Urothelium cell line (cell line): ENCODE measurements at regions not wholly inside any gene's neighbourhood (a gene's known extent, or its start where the extent isn't known, plus 50 kb on each side); places are given as distances from the start of the nearest gene placed in this dataset.
"Not testable (repeated sequence)": the region's sequence is repeated elsewhere in the genome, so short reads cannot be mapped to it uniquely, and the experiment has no call there.

Experiments used
- DNase-seq: peaks from one replicate; pipeline ENCODE4 v3.0.0; 2011; ENCODE audit warnings: low spot score, mixed read lengths
- FAIRE-seq: peaks from 2 replicates; lab custom pipeline; 2011; peaks lifted over from hg19 to GRCh38; lab: Jason Lieb, UNC

DNA sequence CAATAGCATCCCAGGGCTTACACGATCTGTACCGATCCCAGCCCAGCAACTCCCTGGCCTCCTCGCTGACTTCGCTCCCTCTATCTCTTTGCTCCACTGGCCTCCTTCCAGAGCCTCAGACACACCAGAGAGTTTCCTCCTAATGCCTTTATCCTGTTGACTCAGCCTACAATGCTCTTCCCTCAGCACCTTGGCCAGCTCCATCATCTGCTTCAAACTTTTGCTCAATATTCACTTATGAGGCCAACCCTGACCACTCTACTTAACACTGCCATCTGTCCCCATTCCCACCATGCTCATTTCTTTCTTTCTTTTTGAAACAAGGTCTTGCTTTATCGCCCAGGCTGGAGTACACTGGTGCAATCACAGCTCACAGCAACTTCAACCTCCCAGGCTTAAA lies 180.9 kb downstream of the CEP170 start:
- DNase-seq, FAIRE-seq: not testable (repeated sequence)

DNA sequence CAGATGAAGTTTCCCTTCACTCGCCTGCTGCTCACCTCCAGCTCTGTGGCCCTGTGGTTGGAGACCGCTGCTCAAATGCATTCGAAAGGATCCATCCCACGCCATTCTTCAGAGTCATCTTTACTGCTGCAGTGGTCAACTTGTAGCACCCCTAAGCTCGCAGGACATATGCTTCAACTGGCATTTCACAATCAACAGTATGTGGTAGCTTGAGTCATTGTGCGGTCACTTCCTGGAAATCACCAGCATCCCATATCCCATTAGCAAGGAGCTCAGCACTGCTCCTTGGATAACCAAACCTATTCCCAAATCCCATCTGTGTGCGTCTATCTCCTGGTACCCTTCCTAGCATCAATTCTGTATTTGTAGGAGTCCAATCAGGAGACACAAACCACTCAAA lies 188.0 kb downstream of the CEP170 start:
- FAIRE-seq, result not testable (repeated sequence)

DNA sequence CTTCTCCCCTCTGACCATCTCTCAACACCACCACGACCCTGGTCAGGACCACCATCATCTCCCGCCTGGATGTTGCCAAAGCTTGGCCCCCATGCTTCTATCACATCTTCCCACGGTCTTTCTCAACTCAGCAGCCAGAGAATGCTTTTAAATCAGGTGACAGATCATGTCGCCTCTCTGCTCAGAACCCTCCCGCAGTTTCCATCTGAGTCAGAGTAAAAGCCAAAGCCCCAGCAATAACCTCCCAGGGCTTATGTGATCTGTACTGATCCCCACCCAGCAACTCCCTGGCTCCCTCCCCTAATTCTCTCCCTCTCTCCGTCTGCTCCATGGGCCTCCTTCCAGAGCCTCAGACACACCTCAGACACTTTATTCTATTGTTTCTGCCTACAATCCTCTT lies 193.1 kb downstream of the CEP170 start:
- not testable (repeated sequence) for FAIRE-seq

More for the DNA sequence above, 188.0 kb downstream of the CEP170 start:
- DNase-seq, result not testable (repeated sequence)

DNA sequence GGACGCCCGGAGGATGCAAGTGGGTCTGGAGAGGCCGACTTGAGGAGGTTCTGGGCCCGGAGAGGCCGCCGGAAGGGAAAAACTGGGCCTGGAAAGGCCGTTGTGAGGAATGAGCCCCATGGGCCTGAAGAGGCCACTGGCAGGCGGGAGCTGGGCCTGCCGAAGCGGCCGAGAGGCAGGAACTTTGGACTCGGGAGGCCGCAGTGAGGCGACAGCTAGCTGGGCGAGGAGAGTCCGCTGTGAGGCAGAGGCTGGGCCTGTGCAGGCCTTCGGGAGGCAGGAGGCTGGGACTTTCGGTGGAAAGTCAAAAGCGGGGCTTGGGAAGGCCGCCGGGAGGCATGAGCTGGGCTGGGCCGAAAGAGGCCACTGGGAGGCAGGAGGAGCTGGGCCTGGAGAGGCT lies 199.6 kb downstream of the CEP170 start:
- FAIRE-seq, DNase-seq: not testable (repeated sequence)

More for the DNA sequence above, 193.1 kb downstream of the CEP170 start:
- not testable (repeated sequence) for DNase-seq

DNA sequence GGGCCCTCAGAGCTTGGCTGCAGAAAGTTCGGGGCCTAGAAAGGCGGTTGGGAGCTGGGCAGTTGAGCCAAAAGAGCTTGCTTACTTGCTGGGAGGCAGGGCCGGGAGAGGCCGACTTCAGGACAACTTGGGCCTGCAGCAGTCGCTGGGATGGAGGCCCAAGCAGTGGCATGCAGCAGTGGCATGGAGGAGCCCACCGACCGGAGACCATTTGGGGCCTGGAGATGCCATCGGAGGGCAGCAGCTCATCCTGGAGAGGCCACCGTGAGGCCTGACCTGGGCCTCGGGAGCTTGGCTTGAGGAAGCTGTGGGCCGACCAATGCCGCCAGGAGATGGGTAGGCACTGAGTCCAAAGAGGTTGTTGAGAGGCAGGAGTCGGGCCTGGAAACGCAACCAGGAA lies 200.0 kb downstream of the CEP170 start:
- not testable (repeated sequence) for DNase-seq

DNA sequence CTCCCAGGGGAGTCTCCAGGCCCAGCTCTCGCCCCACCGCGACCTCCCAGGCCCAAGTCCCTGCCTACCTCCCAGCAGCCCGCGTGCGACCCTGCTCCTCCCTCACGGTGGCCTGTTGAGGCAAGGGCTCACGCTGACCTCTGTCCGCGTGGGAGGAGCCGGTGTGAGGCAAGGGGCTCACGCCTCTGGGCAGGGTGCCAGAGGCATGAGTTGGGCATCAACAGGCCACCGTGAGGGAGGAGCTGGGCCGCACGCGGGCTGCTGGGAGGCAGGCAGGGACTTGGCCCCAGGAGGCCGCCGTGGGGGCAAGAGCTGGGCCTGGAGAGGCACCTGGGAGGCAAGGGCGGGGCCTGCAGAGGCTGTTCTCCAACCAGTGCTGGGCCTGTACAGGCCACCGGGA lies 200.4 kb downstream of the CEP170 start:
- not testable (repeated sequence) for DNase-seq, FAIRE-seq

More for the DNA sequence above, 200.0 kb downstream of the CEP170 start:
- not testable (repeated sequence) for FAIRE-seq

DNA sequence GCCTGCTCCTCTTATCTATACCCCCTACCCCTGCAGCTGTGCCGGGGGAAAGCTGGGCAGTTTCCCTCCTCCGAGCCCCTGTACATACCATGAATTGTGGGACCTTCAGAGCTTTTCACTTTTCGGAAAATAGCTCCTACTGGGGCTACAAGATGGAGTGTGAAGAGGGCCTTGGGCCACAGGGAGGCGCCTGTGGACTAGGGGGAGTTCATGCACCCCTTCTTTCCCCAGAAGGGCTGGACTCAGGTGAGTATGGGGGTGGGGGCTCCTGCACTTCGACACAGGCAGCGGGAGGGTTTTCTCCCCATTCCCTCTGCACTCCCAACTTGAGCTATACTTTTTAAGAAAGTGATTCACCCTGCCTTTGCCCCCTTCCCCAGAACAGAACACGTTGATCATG lies 202.0 kb downstream of the CEP170 start:
- not testable (repeated sequence) for DNase-seq, FAIRE-seq

DNA sequence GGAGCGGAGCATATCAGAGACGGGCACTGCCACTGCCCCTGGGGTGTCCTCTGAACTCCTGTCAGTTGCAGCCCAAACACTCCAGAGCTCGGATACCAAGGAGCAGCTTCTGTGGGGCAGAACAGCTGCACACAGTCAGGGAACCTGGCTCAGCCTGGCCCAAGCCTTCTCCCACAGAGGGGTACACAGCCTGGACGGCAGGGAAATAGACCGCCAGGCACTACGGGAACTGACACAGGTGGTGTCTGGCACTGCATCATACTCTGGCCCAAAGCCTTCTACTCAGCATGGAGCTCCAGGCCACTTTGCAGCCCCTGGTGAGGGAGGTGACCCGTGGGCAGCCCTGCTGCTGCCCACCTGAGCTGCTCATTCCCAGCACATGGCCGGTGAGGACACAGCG lies 204.5 kb downstream of the CEP170 start:
- DNase-seq, FAIRE-seq: not testable (repeated sequence)

DNA sequence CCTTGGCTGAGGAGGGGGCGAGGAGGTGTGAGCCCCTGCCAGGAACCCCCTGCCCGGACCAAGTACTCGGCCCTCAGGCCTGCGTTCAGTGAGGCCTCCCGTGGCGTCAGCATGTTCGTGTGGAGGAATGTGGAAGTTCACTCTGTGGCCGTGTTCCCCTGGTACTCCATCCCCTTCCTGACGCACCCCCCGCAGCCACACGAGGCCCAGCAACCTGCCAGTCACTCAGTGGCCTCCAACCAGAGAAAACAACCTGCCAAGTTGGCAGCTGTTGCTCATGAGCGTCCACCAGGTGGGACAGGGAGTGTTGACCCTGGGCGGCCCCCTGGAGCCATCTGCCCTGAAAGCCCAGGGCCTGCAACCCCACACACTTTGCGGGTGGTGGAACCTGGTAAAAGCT lies 205.4 kb downstream of the CEP170 start:
- not testable (repeated sequence) for DNase-seq, FAIRE-seq

DNA sequence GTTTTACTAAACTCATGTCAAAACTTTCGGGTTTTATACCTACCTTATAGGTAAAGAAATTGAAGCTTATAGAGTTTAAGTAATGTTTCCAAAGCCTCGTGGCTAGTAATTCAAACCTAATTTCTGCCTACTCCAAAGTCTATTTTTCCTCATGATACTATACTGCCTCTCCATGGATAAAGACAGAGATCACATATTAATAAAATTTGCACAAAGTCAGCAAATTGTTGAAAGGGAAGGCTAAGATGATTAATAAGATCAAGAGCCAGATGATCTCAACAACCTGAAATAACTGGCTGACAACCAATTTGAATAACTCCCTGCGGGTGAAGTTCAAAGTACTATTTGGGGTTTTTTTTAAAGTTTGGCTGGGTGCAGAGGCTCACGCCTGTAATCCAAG lies 233.7 kb downstream of the CEP170 start:
- DNase-seq, FAIRE-seq: not testable (repeated sequence)

DNA sequence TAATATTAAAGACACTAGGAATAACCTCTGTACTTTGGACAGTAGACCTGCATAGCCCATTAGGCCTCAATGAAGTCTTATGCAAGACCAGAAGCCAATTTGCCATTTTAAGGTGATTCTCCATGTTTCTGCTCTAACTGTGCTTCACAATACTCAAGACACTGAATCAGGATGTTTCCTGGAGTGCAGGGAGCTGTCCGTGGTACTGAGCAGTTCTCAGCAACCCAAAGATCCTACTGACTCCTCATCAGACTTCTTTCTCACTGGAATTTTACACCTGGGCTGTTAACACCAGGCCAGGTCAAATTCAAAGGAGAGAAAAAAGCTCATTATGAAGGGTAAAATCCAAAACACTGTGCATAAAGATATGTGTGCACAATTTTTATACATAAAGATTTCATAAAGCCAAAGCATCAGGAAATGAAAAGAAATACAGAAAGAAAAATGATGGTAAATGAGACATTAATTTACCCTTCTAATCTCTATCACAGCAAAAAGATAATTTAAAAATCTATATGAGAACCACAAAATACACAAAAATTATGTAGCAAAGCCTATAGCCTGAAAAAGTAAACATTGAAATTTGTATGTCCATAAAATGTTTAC lies 235.9 kb downstream of the CEP170 start:
- DNase-seq, FAIRE-seq: not testable (repeated sequence)

DNA sequence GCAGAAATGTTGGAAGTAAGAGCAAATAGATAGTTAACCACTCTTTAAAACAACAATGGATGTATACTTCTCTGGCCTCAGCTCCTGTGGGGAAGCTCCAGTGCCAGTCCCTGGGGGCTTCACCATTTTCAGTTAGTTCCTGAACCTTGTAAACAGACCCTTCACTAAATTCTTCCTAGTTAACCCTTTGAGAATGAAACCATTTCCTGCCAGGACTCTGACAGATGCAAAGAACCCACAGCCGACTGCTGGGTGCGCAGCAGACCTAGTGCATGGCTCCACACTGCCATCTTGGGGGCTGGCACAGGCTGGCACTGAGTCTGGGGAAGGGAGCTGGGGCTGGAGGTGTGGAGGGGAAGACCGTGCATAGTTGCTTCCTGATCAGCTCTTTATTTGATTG lies 244.4 kb downstream of the CEP170 start:
- FAIRE-seq, DNase-seq: not testable (repeated sequence)

DNA sequence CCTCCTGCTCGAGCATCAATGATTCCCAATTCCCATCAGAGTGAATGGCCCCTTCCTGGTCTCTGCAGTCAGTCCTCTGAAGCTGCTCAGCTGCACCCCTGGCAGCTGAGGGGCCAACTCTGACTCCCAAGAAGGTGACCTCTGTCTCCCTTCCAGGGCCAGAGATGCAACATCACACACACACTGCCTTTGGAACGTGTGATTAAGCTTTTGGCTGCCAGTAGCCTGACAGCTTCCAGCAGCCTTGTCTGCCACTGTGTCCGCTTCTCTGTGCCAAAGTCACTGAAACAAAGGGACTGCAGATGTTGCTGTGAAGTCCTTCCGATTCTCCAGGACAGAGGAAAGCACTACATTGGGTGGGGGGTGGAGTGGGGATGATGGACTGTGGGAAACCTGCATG lies 254.1 kb downstream of the CEP170 start:
- DNase-seq, FAIRE-seq: not testable (repeated sequence)

DNA sequence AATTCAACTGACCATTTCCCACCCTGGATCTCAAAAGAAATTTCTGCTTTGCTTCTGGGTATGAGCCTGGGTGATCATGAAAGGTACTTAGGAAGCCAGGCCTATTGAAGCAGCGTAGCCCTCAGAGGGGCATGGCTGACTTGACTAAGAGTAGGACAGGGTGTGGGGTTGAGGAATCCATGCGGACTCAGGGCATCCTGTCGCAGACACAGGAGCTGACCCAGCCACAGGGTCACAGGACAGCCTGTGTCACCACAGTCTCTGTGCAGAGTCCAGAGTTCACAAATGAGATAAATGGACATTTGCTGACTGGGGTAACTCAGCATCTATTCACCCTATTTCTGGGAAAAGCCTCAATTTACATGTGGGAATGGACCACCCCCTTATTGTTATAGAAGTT lies 262.3 kb downstream of the CEP170 start:
- FAIRE-seq, result not testable (repeated sequence)

DNA sequence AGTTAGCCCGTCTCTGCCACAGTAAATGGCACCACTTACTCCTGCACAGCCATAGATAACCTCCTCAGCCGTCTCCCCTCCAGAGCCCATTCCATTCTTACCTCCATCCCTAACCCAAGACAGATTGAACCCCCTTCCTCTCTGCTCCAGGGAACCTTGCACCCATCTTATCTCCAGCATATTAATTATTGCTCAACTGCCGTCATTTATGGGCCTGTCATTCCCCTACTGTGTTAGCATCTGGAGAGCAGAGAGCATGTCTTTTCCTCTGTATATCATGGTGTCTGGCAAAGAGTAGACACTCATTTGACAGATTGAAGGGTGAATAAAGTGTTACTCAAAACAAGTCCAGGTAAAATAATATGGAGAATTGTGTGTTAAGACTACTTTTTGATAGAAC lies 270.0 kb downstream of the CEP170 start:
- FAIRE-seq, DNase-seq: not testable (repeated sequence)

More for the DNA sequence above, 262.3 kb downstream of the CEP170 start:
- not testable (repeated sequence) for DNase-seq

DNA sequence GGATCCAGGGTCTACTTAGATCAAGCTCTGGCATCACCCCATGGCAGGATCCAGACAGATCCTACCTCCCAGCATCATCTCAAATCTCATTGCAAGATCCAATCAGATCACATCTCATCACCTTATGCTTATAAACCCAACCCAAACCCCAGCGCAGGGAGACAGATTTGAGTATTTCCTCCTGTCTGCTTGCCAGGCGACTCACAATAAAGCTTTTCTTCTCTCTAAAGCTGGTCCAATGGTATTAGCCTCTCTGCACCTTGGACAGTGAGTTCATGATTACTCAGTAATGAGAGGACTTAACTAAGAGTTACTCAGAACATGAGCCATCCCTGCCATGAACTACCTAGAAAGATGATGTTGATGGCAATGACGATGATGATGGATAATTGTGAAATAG lies 281.7 kb downstream of the CEP170 start:
- FAIRE-seq, result peak; percentile 23
- DNase-seq, result not testable (repeated sequence)

DNA sequence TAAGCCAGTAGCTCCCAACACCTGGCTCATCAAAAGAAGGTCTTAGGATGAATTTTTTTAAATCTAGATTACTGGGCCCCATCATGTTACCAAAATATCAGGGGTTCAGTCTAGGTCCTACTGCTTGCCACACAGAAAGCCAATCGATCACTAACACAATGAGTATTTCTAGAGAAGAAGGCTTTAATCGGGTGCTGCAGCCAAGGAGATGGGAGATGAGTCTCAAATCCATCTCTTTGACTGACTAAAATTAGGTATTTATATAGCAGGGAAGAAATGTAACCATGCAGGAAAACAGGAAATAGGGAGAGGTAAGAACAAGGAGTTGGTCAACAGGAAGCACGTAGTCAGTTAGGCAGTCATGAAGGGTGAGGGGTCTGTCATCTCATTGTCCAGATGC lies 288.2 kb downstream of the CEP170 start:
- DNase-seq (no peak), FAIRE-seq (no peak)

DNA sequence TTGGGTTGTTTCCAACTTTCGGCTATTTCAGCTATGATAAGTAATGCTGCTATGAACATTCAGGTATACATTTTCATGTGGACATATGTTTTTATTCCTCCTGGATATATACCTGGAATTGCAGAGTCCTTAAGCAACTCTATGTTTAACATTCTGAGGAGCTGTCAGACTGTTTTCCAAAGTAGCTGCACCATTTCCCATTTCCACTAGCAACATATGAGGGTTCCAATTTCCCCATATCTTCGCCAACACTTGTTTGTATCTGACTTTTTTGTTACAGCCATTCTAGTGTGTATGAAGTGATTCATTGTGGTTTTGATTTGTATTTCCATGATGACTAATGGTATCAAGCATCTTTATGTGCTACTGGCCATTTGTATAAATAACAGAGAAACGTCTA lies 295.7 kb downstream of the CEP170 start:
- not testable (repeated sequence) for FAIRE-seq

DNA sequence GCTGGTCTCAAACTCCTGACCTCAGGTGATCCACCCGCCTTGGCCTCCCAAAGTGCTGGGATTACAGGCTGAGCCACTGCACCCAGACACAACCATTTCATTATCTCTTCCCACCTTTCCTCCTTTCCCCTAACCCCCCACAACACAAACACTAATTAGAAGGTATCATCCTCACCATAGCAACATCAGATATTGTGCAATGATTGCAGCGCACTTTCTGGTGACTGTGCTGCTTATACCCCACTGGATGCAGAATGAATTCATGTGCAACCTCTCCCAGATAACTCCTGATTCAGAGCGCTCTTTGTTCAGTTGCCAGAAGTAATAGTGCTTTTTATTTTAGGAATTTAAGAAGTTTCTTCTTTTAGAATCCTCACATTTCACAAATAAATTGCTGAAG lies 300.1 kb downstream of the CEP170 start:
- DNase-seq, result not testable (repeated sequence)
- FAIRE-seq, result peak; percentile 48

More for the DNA sequence above, 295.7 kb downstream of the CEP170 start:
- not testable (repeated sequence) for DNase-seq

DNA sequence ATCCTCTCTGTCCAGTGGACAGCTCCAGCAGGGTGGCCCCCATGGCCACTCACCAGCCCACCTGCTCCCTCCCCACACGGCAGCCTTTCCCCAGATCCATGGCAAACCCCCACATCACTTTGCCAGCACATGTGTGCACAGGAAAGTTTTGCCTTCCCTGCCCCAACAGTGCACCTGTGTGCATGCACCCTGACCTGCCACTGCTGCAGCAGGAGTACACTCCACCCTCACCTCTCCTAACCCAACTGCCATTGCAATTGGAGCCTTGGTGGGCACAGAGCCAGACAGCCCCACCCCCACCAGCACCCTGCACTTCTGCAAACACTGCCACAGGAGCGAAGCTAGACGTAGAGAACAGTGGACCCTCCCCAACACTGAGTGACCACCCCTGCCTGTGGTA lies 308.9 kb downstream of the CEP170 start:
- DNase-seq (no peak), FAIRE-seq (no peak)

DNA sequence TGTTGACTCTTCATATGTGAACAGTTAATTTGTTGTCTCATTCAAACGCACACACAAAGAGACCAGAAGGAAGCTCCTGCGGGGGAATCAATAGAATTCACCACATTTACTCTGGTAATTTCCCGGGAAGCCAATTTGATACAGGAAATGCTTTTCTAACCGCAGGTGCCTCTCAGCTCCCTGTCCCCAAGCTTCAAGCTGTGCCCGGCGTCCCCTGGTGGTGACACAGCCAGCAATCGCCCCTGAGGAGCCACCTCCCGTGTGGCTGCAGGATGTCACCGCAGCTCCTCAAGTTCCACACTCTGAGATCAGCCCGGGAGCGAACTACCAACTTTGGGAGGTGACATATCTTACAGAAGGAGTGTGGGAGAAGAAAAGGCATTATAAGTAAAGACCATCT lies 318.4 kb downstream of the CEP170 start:
- FAIRE-seq, result not testable (repeated sequence)
- DNase-seq, result peak; percentile 8

DNA sequence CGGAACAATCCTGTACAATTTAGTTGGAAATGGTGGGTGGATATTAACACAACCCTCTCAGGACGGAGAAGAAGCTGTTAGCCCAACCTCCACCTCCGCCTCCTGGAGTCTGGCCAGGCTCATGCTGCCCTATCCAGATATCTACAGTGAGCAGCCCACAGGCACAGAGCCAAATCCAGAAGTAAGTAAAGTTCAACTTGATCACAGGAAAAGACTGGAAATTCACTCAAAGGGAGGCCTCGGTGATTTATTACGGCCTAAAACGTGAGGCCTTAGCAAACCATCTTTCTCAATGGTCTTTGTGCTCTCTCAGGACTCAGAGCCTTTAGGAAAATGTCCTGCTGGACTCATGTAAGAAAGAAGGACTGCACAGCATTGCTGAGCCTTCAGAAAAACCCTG lies 330.4 kb downstream of the CEP170 start:
- not testable (repeated sequence) for FAIRE-seq, DNase-seq
